Activated B cell treated with CpG ODN at 0.5 μM for 24 hours (primary cell): ENCODE measurements at regions not wholly inside any gene's neighbourhood (a gene's known extent, or its start where the extent isn't known, plus 50 kb on each side); places are given as distances from the start of the nearest gene placed in this dataset.

Experiments
- ATAC-seq: fragments of 200-7000 bp; cut with Tn5 transposase; one replicate; pipeline ENCODE4 v1.10.0; 2021; ENCODE audit warnings: low read depth, mild to moderate bottlenecking, moderate library complexity
- CTCF ChIA-PET: fragments of 350-600 bp; sonication (Branson Sonifier 250); formaldehyde crosslinking; loops from one replicate; lab custom pipeline; 2021; ENCODE audit warnings: antibody characterized with exemption; lab: Charles Lee
- POLR2A ChIA-PET: fragments of 350-600 bp; sonication (Branson Sonifier 250); formaldehyde crosslinking; loops from one replicate; lab custom pipeline; 2021; ENCODE audit warnings: antibody characterized with exemption; lab: Charles Lee
- DNase-seq: peaks from one replicate; pipeline ENCODE4 v3.0.0; 2022
- H3K27ac Mint-ChIP-seq: one replicate; pipeline ENCODE4 v1.8.0; 2020; ENCODE audit warnings: mixed read lengths
- H3K27me3 Mint-ChIP-seq: one replicate; pipeline ENCODE4 v1.8.0; 2021; ENCODE audit warnings: mixed read lengths
- H3K36me3 Mint-ChIP-seq: one replicate; pipeline ENCODE4 v1.8.0; 2021; ENCODE audit warnings: low read depth, mixed read lengths
- H3K4me1 Mint-ChIP-seq: one replicate; pipeline ENCODE4 v1.8.0; 2021; ENCODE audit warnings: mixed read lengths
- H3K4me3 Mint-ChIP-seq: one replicate; pipeline ENCODE4 v1.8.0; 2020; ENCODE audit warnings: mild to moderate bottlenecking, mixed read lengths
- H3K9me3 Mint-ChIP-seq: one replicate; pipeline ENCODE4 v1.8.0; 2020; ENCODE audit warnings: mixed read lengths
- CTCF ChIP-seq: fragments of 200-600 bp; IDR thresholded peaks from one replicate; pipeline ENCODE4 v1.8.0; 2022; ENCODE audit warnings: antibody characterized with exemption, mild to moderate bottlenecking
- intact Hi-C: fragments of 100-400 bp; cut with micrococcal nuclease; formaldehyde crosslinking; loops from one replicate; pipeline ENCODE4 v1.15.1; 2024

GRCh38 chr19:30711826-30712225, 339.6 kb downstream of the ZNF536 start:
- ATAC-seq (no peak), DNase-seq (no peak)
- Mint-ChIP-seq H3K9me3 (no peaks in the 10 kb centered on the region), H3K4me1 (no peaks in the 10 kb centered on the region), H3K27ac (no peak overlapping the region), H3K36me3 (no peaks in the 10 kb centered on the region), H3K4me3 (no peak overlapping the region), H3K27me3 (no peaks in the 10 kb centered on the region)
- intact Hi-C loops, result no loop called here
- POLR2A ChIA-PET, result no interaction called here
- no peak for TF ChIP-seq CTCF
- CTCF ChIA-PET, result no interaction called here

DNA sequence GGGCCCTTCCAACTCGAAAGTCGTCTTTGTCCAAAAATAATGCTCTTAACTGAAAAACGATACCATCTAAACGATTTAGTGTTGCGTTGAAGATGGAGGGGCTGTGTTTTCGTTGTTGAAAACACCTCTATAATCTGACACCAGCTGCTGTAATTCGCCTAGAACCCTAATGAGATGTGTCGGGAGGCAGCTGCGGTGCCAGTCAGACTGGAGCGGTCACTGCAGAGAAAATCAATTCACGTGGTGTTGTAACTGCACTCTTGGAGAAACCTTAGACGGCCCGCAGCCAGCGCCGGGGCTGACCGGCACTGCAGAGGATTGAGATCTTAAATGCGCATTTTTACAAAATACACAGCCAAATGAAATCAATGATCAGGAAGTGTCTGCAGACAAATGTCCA, 339.1 kb downstream of the ZNF536 start:
- DNase-seq (no peak), ATAC-seq (no peak)
- no peaks in the 10 kb centered on the region for H3K36me3 Mint-ChIP-seq
- no peaks in the 10 kb centered on the region for H3K27me3 Mint-ChIP-seq
- TF ChIP-seq CTCF, result no peak
- ChIA-PET POLR2A (no interaction called here), CTCF (no interaction called here)
- H3K9me3 Mint-ChIP-seq, result no peaks in the 10 kb centered on the region
- intact Hi-C loops, result no loop called here
- H3K4me1 Mint-ChIP-seq, result no peaks in the 10 kb centered on the region
- H3K27ac Mint-ChIP-seq, result no peak overlapping the region
- no peak overlapping the region for H3K4me3 Mint-ChIP-seq

- no peak overlapping the region for H3K4me3 Mint-ChIP-seq
- no peak for ATAC-seq
- no peak overlapping the region for H3K27ac Mint-ChIP-seq
- no peak for TF ChIP-seq CTCF
- CTCF ChIA-PET, result no interaction called here
- intact Hi-C loops, result no loop called here
- no peaks in the 10 kb centered on the region for H3K4me1 Mint-ChIP-seq
- no peaks in the 10 kb centered on the region for H3K36me3 Mint-ChIP-seq
- H3K9me3 Mint-ChIP-seq, result no peaks in the 10 kb centered on the region
- POLR2A ChIA-PET, result no interaction called here
- H3K27me3 Mint-ChIP-seq, result no peaks in the 10 kb centered on the region
- DNase-seq, result no peak
Observed at GRCh38 chr19:30710721-30711120, 338.5 kb downstream of the ZNF536 start.

DNA sequence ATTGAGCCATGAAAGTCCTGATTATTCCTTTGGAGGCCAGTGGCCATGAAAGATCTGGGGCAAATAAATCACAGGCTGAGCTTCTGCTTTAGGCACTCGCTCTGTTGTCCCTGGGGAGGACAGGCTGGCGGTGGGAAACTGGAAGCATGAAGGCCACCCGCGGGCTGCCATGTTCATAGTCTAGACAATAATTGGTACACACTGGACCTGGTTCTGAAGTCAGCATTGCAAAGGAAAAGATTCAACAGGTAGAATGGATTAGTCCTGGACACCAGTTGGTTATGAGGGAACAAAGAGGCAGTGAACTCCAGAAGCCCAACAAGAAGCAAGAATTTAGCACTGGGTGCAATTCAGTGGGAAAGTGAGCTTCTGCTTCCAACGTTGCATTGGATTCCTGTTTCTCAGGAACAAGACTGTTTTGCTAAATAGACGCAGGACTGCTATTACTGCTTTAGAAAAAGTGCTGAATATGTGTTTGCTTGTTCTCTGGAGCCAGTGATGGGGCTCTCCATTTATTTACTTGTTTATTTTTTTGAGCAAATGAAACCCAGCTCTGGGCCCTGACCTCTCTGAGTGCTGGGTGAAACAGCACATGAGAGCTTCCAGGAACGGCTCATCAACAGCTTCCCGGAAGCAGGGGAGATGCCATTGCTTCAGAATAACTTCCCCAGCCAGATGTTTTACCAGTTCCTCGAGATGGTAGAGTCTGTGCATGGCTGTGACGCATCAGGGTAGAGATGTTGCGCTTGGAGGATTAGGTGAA, 336.4 kb downstream of the ZNF536 start:
- CTCF ChIA-PET, result no interaction called here
- H3K4me3 Mint-ChIP-seq, result no peak overlapping the region

More for the DNA sequence above, 336.4 kb downstream of the ZNF536 start:
- H3K9me3 Mint-ChIP-seq, result no peaks in the 10 kb centered on the region
- no peaks in the 10 kb centered on the region for H3K27me3 Mint-ChIP-seq
- DNase-seq, result no peak
- H3K27ac Mint-ChIP-seq, result no peak overlapping the region
- intact Hi-C loops, result no loop called here
- TF ChIP-seq CTCF, result no peak
- no peaks in the 10 kb centered on the region for H3K4me1 Mint-ChIP-seq
- POLR2A ChIA-PET, result no interaction called here
- H3K36me3 Mint-ChIP-seq, result no peaks in the 10 kb centered on the region
- no peak for ATAC-seq
